IMR-90 (cell line): ENCODE measurements at regions not wholly inside any gene's neighbourhood (a gene's known extent, or its start where the extent isn't known, plus 50 kb on each side); places are given as distances from the start of the nearest gene placed in this dataset.

Experiments
- ATAC-seq: fragments of 200-7000 bp; cut with Tn5 transposase; 2 replicates; pipeline ENCODE4 v1.9.1; 2020; ENCODE audit warnings: low read depth, mild to moderate bottlenecking, moderate library complexity
- BruUV-seq: library from RNA; stranded (reverse); fragments of 400-500 nt; replicated peaks from 2 replicates; lab custom pipeline; 2021; lab: Mats Ljungman, UMichigan
- CTCF ChIA-PET: fragments of 300-600 bp; formaldehyde crosslinking; extraction: SDS; loops from one replicate; lab custom pipeline; 2021; ENCODE audit warnings: antibody characterized with exemption; lab: Yijun Ruan, JAX
- POLR2A ChIA-PET: fragments of 300-600 bp; sonication (Branson Sonifier 250); formaldehyde crosslinking; loops from one replicate; lab custom pipeline; 2022; ENCODE audit warnings: antibody characterized with exemption; ENCODE audit not compliant: unreplicated experiment; lab: Charles Lee
- DNase-seq: peaks from one replicate; pipeline ENCODE4 v3.0.0; 2013
- H2AFZ ChIP-seq: replicated peaks from 2 replicates; pipeline ENCODE3; 2013; ENCODE audit warnings: low read length, mild to moderate bottlenecking; ENCODE audit not compliant: poor library complexity
- H2AK5ac ChIP-seq: 2 replicates; pipeline ENCODE4 v1.6.1; 2013; ENCODE audit warnings: low read depth, low read length, inconsistent platforms
- H2AK9ac ChIP-seq: replicated peaks from 2 replicates; pipeline ENCODE3; 2013; ENCODE audit warnings: mild to moderate bottlenecking, low read depth, low read length, moderate library complexity; ENCODE audit not compliant: poor library complexity
- H2BK120ac ChIP-seq: 2 replicates; pipeline ENCODE4 v1.6.1; 2013; ENCODE audit warnings: low read depth, low read length, inconsistent platforms
- H2BK15ac ChIP-seq: 3 replicates; pipeline ENCODE4 v1.6.1; 2013; ENCODE audit warnings: low read depth, low read length, inconsistent platforms
- H2BK20ac ChIP-seq: 2 replicates; pipeline ENCODE4 v1.6.1; 2013; ENCODE audit warnings: low read depth, mild to moderate bottlenecking, inconsistent platforms, low read length, moderate library complexity
- H2BK5ac ChIP-seq: 2 replicates; pipeline ENCODE4 v1.6.1; 2013; ENCODE audit warnings: mild to moderate bottlenecking, low read depth, low read length, inconsistent platforms; ENCODE audit not compliant: poor library complexity, severe bottlenecking
- H3K14ac ChIP-seq: replicated peaks from 2 replicates; pipeline ENCODE4 v1.6.1; 2013; ENCODE audit warnings: low read depth, low read length, inconsistent platforms
- H3K18ac ChIP-seq: 2 replicates; pipeline ENCODE4 v1.6.1; 2013; ENCODE audit warnings: low read depth, low read length, control low read depth
- H3K23ac ChIP-seq: 2 replicates; pipeline ENCODE4 v1.6.1; 2013; ENCODE audit warnings: low read depth, low read length, inconsistent platforms
- H3K27ac ChIP-seq: 2 replicates; pipeline ENCODE4 v1.5.1; 2013; ENCODE audit warnings: mild to moderate bottlenecking, control low read depth, low read length; ENCODE audit not compliant: insufficient read depth
- H3K27me3 ChIP-seq: 2 replicates; pipeline ENCODE4 v1.6.1; 2013; ENCODE audit warnings: low read length; ENCODE audit not compliant: control insufficient read depth, insufficient read depth
- H3K36me3 ChIP-seq: 2 replicates; pipeline ENCODE4 v1.6.1; 2013; ENCODE audit warnings: low read length, mixed read lengths; ENCODE audit not compliant: control insufficient read depth, insufficient read depth
- H3K4ac ChIP-seq: 2 replicates; pipeline ENCODE4 v1.6.1; 2013; ENCODE audit warnings: low read depth, low read length, inconsistent platforms
- H3K4me1 ChIP-seq: 2 replicates; pipeline ENCODE4 v1.6.1; 2013; ENCODE audit warnings: low read length, mixed read lengths; ENCODE audit not compliant: control insufficient read depth, insufficient read depth
- H3K4me2 ChIP-seq: 2 replicates; pipeline ENCODE4 v1.6.1; 2013; ENCODE audit warnings: low read depth, mild to moderate bottlenecking, control low read depth, low read length, moderate library complexity
- H3K4me3 ChIP-seq: 2 replicates; pipeline ENCODE4 v1.5.1; 2013; ENCODE audit warnings: low read depth, mild to moderate bottlenecking, control low read depth, low read length, moderate library complexity; ENCODE audit not compliant: insufficient read depth
- H3K56ac ChIP-seq: 2 replicates; pipeline ENCODE4 v1.6.1; 2013; ENCODE audit warnings: low read length, inconsistent platforms; ENCODE audit not compliant: insufficient read depth; ENCODE audit errors: extremely low read depth
- H3K79me1 ChIP-seq, 2 experiments: 2 replicates each; pipeline ENCODE4 v1.6.1; 2013; ENCODE audit warnings: low read length in 2 of 2, inconsistent platforms in 1 of 2, low read depth in 1 of 2
- H3K9ac ChIP-seq: 2 replicates; pipeline ENCODE4 v1.6.1; 2013; ENCODE audit warnings: low read depth, low read length, control low read depth
- H3K9me1 ChIP-seq: 2 replicates; pipeline ENCODE4 v1.6.1; 2013; ENCODE audit warnings: low read length, inconsistent platforms; ENCODE audit not compliant: insufficient read depth
- H3K9me3 ChIP-seq: 2 replicates; pipeline ENCODE4 v1.6.1; 2013; ENCODE audit warnings: low read length; ENCODE audit not compliant: control insufficient read depth, insufficient read depth
- H4K20me1 ChIP-seq: 2 replicates; pipeline ENCODE4 v1.6.1; 2013; ENCODE audit warnings: low read length, inconsistent platforms; ENCODE audit not compliant: insufficient read depth
- H4K5ac ChIP-seq: 2 replicates; pipeline ENCODE4 v1.6.1; 2013; ENCODE audit warnings: mild to moderate bottlenecking, low read depth, low read length, control low read depth
- H4K8ac ChIP-seq, 2 experiments: 2 replicates each; pipeline ENCODE4 v1.6.1; 2013; ENCODE audit warnings: low read depth in 2 of 2, low read length in 2 of 2, control low read depth in 1 of 2, inconsistent platforms in 1 of 2
- H4K91ac ChIP-seq: 2 replicates; pipeline ENCODE4 v1.6.1; 2013; ENCODE audit warnings: low read depth, low read length, inconsistent platforms; ENCODE audit not compliant: insufficient read depth
- RCOR1 ChIP-seq: IDR thresholded peaks from 2 replicates; pipeline ENCODE4 v1.6.1; 2012; ENCODE audit warnings: mild to moderate bottlenecking, low read length, improper control_type of control experiment; ENCODE audit not compliant: insufficient replicate concordance
- WGBS, 2 experiments: methylation state at CpG; one replicate each; pipeline versions ENCODE4 v1.1.5 to v1.1.7; 2013; ENCODE audit warnings: missing lambda C conversion rate in 2 of 2; ENCODE audit not compliant: insufficient read length in 1 of 2; ENCODE audit errors: extremely low coverage in 2 of 2; 5-methylcytosine and 5-hydroxymethylcytosine counted together
- dilution Hi-C: fragments of 300-500 bp; cut with HindIII; formaldehyde crosslinking; loops from one replicate; pipeline ENCODE4 v1.14.3; 2018; ENCODE audit warnings: low sequenced_read_pairs; ENCODE audit not compliant: unreplicated experiment
- in situ Hi-C: fragments of 300-500 bp; cut with MboI; formaldehyde crosslinking; loops from 3 replicates; pipeline ENCODE4 v1.14.3; 2019; ENCODE audit warnings: low sequenced_read_pairs, inconsistent platforms, mixed read lengths
- intact Hi-C: fragments of 100-400 bp; cut with micrococcal nuclease; formaldehyde crosslinking; loops from 2 replicates; pipeline ENCODE4 v1.10.0; 2022

- Histone ChIP-seq H4K5ac (no peak overlapping the region), H4K91ac (no peak overlapping the region), H3K36me3 (no peaks in the 10 kb centered on the region), H3K14ac (no peak overlapping the region), H4K8ac (no peak overlapping the region), H3K9ac (no peak overlapping the region), H3K9me3 (no peaks in the 10 kb centered on the region), H3K27ac (no peak overlapping the region), H2AFZ (no peak overlapping the region), H2BK120ac (no peak overlapping the region), H3K4me2 (no peak overlapping the region), H3K9me1 (no peaks in the 10 kb centered on the region), H2BK20ac (no peak overlapping the region), H3K23ac (no peak overlapping the region), H2BK15ac (no peak overlapping the region), H2AK9ac (no peak overlapping the region), H3K79me1 (no peaks in the 10 kb centered on the region), H2AK5ac (no peak overlapping the region), H2BK5ac (no peak overlapping the region), H3K18ac (no peak overlapping the region), H4K20me1 (no peaks in the 10 kb centered on the region), H3K4me1 (0 out of 2 replicates have a peak, but pooled peaks cover 1% of the 10 kb centered on the region), H3K27me3 (no peaks in the 10 kb centered on the region), H3K4ac (no peak overlapping the region), H3K4me3 (no peak overlapping the region), H3K56ac (no peak overlapping the region)
- in situ Hi-C loops (no loop called here), dilution Hi-C loops (no loop called here), intact Hi-C loops (no loop called here)
- DNase-seq (no peak), ATAC-seq (no peak)
- ChIA-PET POLR2A (no interaction called here), CTCF (no interaction called here)
- no TSS peak for BruUV-seq
- no peak for TF ChIP-seq RCOR1
- WGBS, 2 experiments, result no CpG with 5 or more reads among the region's 3 CpGs
These were observed 904.0 kb upstream of the CDH2 start for GRCh38 chr18:29080946-29081345.
